OCI-LY3 (cell line): ENCODE measurements at regions not wholly inside any gene's neighbourhood (a gene's known extent, or its start where the extent isn't known, plus 50 kb on each side); places are given as distances from the start of the nearest gene placed in this dataset.

Experiments used
- EZH2phosphoT487 ChIP-seq: fragments of 200-600 bp; shearing (Covaris generic); IDR thresholded peaks from 2 replicates; pipeline ENCODE4 v1.6.1; 2018; ENCODE audit warnings: antibody characterized with exemption, mixed run types, low read depth
- TF ChIP-seq, protein P1 (sequence below): fragments of 200-600, 300-600 bp; sonication (generic); IDR thresholded peaks from 2 replicates; pipeline ENCODE4 v1.5.1; 2014; ENCODE audit warnings: antibody characterized with exemption, low read length, low read depth

DNA sequence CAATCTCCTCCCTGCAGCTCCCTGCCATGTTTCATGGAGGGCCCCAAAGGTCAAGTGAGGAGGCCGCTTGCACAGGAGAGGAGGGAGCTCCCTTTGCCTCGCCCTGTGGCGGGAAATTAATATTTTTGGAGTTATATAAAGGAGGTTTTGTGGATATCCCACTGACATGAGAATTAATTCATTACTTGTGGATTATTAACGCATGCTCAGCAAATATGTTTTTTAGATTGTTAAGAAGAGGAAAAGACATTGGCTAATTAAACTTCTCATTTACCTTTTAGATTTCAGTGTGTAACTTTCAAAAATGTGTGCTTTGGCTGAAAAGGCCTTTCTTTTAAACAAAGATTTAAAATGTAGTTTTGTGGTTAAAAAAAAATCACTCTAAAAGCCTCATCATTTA, 474.0 kb downstream of the SOCS6 start:
- TF ChIP-seq, protein P1, sequence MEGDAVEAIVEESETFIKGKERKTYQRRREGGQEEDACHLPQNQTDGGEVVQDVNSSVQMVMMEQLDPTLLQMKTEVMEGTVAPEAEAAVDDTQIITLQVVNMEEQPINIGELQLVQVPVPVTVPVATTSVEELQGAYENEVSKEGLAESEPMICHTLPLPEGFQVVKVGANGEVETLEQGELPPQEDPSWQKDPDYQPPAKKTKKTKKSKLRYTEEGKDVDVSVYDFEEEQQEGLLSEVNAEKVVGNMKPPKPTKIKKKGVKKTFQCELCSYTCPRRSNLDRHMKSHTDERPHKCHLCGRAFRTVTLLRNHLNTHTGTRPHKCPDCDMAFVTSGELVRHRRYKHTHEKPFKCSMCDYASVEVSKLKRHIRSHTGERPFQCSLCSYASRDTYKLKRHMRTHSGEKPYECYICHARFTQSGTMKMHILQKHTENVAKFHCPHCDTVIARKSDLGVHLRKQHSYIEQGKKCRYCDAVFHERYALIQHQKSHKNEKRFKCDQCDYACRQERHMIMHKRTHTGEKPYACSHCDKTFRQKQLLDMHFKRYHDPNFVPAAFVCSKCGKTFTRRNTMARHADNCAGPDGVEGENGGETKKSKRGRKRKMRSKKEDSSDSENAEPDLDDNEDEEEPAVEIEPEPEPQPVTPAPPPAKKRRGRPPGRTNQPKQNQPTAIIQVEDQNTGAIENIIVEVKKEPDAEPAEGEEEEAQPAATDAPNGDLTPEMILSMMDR = no peak
- no peak for TF ChIP-seq EZH2phosphoT487
